Parathyroid adenoma (tissue), 2 donors: ENCODE measurements at regions not wholly inside any gene's neighbourhood (a gene's known extent, or its start where the extent isn't known, plus 50 kb on each side); places are given as distances from the start of the nearest gene placed in this dataset.

Experiments used
- H2AFZ ChIP-seq: fragments of 300-600 bp; sonication (generic); one replicate; pipeline ENCODE4 v1.7.0; 2017; ENCODE audit warnings: antibody characterized with exemption, mild to moderate bottlenecking
- H3K27ac ChIP-seq: fragments of 300-600 bp; sonication (generic); one replicate; pipeline ENCODE4 v1.7.0; 2017
- H3K27me3 ChIP-seq: fragments of 300-600 bp; sonication (generic); one replicate; pipeline ENCODE4 v1.7.0; 2017; ENCODE audit warnings: low read length; ENCODE audit not compliant: control insufficient read depth, insufficient read depth
- H3K36me3 ChIP-seq: fragments of 300-600 bp; sonication (generic); one replicate; pipeline ENCODE4 v1.7.0; 2017; ENCODE audit warnings: low read length; ENCODE audit not compliant: control insufficient read depth, insufficient read depth
- H3K4me1 ChIP-seq: fragments of 300-600 bp; sonication (generic); one replicate; pipeline ENCODE4 v1.7.0; 2017; ENCODE audit warnings: control low read depth
- H3K4me2 ChIP-seq: fragments of 300-600 bp; sonication (generic); one replicate; pipeline ENCODE4 v1.7.0; 2017; ENCODE audit warnings: low read length
- H3K4me3 ChIP-seq: fragments of 300-600 bp; sonication (generic); one replicate; pipeline ENCODE4 v1.7.0; 2017; ENCODE audit warnings: low read depth, low read length
- H3K79me2 ChIP-seq: fragments of 300-600 bp; sonication (generic); one replicate; pipeline ENCODE4 v1.7.0; 2017; ENCODE audit warnings: control low read depth
- H3K9ac ChIP-seq: fragments of 300-600 bp; sonication (generic); one replicate; pipeline ENCODE4 v1.7.0; 2017; ENCODE audit warnings: mild to moderate bottlenecking
- H3K9me3 ChIP-seq: fragments of 300-600 bp; sonication (generic); one replicate; pipeline ENCODE4 v1.7.0; 2017; ENCODE audit warnings: low read length; ENCODE audit not compliant: control insufficient read depth
- CTCF ChIP-seq: fragments of 300-600 bp; sonication (generic); IDR thresholded peaks from one replicate; pipeline ENCODE4 v1.7.0; 2017; ENCODE audit warnings: antibody characterized with exemption, mild to moderate bottlenecking
- donor health status: primary hyperparathyroidism.

DNA sequence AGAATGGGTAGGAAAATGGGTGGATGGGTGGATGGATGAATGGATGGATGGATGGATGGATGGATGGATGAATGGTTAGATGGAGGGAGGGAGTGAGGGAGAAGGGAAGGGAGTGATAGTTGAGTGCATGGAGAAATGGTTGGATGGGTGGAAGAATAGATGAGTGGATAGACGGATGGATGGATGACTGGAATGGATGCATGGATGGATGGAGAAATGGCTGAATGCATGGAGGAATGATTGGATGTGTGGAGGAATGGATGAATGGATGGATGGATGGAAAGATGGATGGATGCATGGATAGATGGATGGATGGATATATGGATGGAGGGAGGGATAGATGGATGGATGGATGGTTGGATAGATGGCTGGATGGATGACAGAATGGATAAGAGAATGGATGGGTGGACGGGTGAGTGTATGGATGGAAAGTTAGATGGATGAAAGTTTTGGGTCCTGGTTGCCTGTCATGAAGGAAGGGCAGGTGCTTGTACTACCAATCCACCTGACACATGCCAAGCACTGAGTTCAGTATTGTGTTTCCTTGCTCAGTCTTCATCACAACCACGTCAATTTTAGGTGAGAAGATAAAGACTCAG is 286.5 kb upstream of the RTL1 start:
- no peaks in the 10 kb centered on the region for H3K9me3 ChIP-seq
- no peak overlapping the region for H3K4me3 ChIP-seq
- no peak overlapping the region for H2AFZ ChIP-seq
- no peak overlapping the region for H3K9ac ChIP-seq
- no peaks in the 10 kb centered on the region for H3K36me3 ChIP-seq
- H3K4me1 ChIP-seq: no peaks in the 10 kb centered on the region
- no peak for TF ChIP-seq CTCF
- H3K27ac ChIP-seq: no peak overlapping the region
- no peaks in the 10 kb centered on the region for H3K79me2 ChIP-seq
- H3K27me3 ChIP-seq: no peaks in the 10 kb centered on the region
- H3K4me2 ChIP-seq: no peak overlapping the region

DNA sequence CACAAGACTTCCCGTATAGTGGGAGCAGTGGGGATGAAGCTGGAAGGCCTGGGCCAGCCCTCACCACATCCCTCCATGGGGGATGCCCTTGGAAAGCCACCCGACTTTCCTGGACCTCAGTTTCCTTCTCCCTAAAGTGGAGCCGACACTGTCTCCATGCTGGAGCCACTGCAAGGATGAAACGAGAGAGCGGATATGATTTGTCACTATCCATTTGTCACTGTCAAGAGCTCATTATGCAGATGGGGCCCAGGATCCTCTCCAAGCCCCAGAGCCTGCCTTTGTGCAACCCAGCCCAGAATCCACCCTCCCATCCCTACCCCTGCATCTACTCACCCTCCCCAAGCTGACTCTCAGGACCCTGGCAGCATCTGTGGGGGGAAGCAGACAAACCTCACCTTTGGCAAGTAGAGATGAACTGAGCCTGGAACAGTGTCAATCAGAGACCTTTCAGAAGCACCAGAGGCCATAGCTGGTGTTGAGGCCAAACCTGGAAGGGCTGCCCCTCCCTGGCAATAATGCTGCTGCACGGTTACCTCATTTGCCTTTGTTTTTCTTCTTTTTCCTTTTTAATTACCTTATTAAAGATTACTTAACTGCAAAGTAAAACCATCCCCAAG is 287.7 kb upstream of the RTL1 start:
- H3K79me2 ChIP-seq: no peaks in the 10 kb centered on the region
- no peaks in the 10 kb centered on the region for H3K36me3 ChIP-seq
- no peaks in the 10 kb centered on the region for H3K4me1 ChIP-seq
- TF ChIP-seq CTCF: no peak
- no peak overlapping the region for H3K4me2 ChIP-seq
- H3K27ac ChIP-seq: no peak overlapping the region
- H2AFZ ChIP-seq: no peak overlapping the region
- H3K9ac ChIP-seq: no peak overlapping the region
- no peaks in the 10 kb centered on the region for H3K9me3 ChIP-seq
- no peak overlapping the region for H3K4me3 ChIP-seq
- no peaks in the 10 kb centered on the region for H3K27me3 ChIP-seq

- no peaks in the 10 kb centered on the region for H3K9me3 ChIP-seq
- no peak for TF ChIP-seq CTCF
- no peaks in the 10 kb centered on the region for H3K27me3 ChIP-seq
- H2AFZ ChIP-seq: no peak overlapping the region
- H3K4me2 ChIP-seq: no peak overlapping the region
- H3K4me3 ChIP-seq: no peak overlapping the region
- no peak overlapping the region for H3K27ac ChIP-seq
- no peaks in the 10 kb centered on the region for H3K36me3 ChIP-seq
- no peaks in the 10 kb centered on the region for H3K4me1 ChIP-seq
- no peaks in the 10 kb centered on the region for H3K79me2 ChIP-seq
- no peak overlapping the region for H3K9ac ChIP-seq
These were observed 288.5 kb upstream of the RTL1 start for GRCh38 chr14:101191721-101192660.

- no peak overlapping the region for H3K9ac ChIP-seq
- no peaks in the 10 kb centered on the region for H3K79me2 ChIP-seq
- no peak overlapping the region for H3K27ac ChIP-seq
- H3K9me3 ChIP-seq: no peaks in the 10 kb centered on the region
- H3K4me1 ChIP-seq: no peaks in the 10 kb centered on the region
- TF ChIP-seq CTCF: no peak
- no peak overlapping the region for H3K4me2 ChIP-seq
- no peak overlapping the region for H2AFZ ChIP-seq
- no peaks in the 10 kb centered on the region for H3K36me3 ChIP-seq
- no peak overlapping the region for H3K4me3 ChIP-seq
- H3K27me3 ChIP-seq: no peaks in the 10 kb centered on the region
These were observed 289.1 kb upstream of the RTL1 start for GRCh38 chr14:101192661-101193000.
